ENCODE measurements at regions not wholly inside any gene's neighbourhood (a gene's known extent, or its start where the extent isn't known, plus 50 kb on each side); places are given as distances from the start of the nearest gene placed in this dataset.
A peak's percentile ranks its signal among the peaks of the same experiment; 100 is the strongest.

DNA sequence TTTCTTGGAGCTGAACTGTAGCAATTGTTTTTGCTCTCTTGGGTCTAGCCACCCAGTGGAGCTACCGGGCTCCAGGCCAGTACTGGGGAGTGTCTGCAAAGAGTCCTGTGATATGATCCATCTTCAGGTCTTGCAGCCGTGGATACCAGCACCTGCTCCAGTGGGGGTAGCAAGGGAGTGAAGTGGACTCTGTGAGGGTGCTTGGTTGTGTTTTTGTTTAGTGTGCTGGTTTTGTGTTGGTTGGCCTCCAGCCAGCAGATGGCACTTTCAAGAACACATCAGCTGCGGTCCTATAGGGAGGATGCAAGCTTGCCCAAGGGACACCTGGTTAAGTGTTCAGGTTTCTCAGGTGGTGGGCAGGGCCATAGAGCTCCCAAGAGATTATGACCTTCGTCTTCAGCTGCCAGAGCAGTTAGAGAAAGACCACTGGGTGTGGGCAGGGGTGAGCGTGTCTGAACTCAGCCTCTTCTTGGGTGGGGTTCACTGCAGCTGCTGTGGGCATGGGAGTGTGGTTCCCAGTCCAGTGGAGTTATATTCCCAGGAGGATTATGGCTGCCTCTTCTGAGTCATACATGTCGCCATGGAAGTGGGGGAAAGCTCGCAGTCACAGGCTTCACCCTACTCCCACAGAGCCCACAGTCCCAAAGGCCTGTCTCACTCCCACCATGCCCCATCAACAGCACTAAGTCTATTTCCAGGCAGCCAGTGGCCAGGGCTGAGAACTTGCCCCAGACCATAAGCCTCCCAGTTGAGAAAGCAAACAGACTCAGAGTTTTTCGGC lies 811.6 kb downstream of the GLUD2 start:
- DNase-seq (ENCODE audit: low read depth) (no peak), FAIRE-seq (peak; percentile 7)
- H3K27me3 ChIP-seq (ENCODE audit: control insufficient read depth, insufficient read depth, low read length), result no peaks in the 10 kb centered on the region
- no peak overlapping the region for H3K4me3 ChIP-seq (ENCODE audit: low read depth, low read length)
- no peaks in the 10 kb centered on the region for H3K36me3 ChIP-seq (ENCODE audit: control insufficient read depth, insufficient read depth, low read length)
- TF ChIP-seq, protein P1, sequence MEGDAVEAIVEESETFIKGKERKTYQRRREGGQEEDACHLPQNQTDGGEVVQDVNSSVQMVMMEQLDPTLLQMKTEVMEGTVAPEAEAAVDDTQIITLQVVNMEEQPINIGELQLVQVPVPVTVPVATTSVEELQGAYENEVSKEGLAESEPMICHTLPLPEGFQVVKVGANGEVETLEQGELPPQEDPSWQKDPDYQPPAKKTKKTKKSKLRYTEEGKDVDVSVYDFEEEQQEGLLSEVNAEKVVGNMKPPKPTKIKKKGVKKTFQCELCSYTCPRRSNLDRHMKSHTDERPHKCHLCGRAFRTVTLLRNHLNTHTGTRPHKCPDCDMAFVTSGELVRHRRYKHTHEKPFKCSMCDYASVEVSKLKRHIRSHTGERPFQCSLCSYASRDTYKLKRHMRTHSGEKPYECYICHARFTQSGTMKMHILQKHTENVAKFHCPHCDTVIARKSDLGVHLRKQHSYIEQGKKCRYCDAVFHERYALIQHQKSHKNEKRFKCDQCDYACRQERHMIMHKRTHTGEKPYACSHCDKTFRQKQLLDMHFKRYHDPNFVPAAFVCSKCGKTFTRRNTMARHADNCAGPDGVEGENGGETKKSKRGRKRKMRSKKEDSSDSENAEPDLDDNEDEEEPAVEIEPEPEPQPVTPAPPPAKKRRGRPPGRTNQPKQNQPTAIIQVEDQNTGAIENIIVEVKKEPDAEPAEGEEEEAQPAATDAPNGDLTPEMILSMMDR (IDR thresholded peaks at IDR 0.05; ENCODE audit: insufficient read depth, low read length, severe bottlenecking), result no peak

DNA sequence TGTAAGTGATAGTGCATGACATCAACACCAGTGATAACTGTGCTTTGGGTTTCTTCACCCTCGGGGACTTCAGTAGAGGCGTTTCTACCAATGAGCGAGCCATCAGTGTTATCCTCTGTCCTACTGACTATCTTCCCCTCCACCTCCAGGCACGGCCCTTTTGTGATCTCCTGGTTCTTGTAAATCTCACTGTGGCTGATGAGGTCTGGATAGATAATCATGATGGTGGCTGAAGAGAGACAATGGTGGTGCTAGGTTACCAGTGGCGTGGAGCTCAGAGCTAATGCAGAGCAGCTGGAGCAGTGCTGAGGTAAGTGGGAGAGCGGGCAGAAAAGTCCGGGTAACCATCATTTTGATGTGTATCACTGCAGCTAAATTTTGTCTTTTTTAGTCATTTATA lies 816.6 kb downstream of the GLUD2 start:
- no peak for DNase-seq (ENCODE audit: low read depth)
- H3K4me3 ChIP-seq (ENCODE audit: low read depth, low read length), result no peak overlapping the region
- FAIRE-seq, result no peak
- no peaks in the 10 kb centered on the region for H3K36me3 ChIP-seq (ENCODE audit: control insufficient read depth, insufficient read depth, low read length)
- TF ChIP-seq, protein P1 (IDR thresholded peaks at IDR 0.05; ENCODE audit: insufficient read depth, low read length, severe bottlenecking), result no peak
- no peaks in the 10 kb centered on the region for H3K27me3 ChIP-seq (ENCODE audit: control insufficient read depth, insufficient read depth, low read length)

DNA sequence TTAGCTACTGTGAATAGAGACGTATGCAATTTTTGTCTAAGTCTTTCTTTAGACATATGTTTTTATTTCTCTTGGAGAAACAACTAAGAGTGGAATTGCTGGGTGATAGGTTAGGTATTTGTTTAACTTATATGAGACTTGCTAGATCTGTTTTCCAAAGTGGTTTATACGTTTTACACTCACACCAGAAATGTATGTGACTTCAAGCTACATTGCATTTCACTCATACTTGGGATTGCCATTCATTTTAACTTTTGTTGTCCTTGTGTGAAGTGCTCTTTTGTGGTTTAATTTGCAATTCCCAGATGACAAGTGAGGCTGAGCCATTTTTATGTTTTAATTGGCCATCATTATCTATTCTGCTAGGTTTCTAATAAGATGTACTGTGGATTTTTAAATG lies 817.2 kb downstream of the GLUD2 start:
- FAIRE-seq (no peak), DNase-seq (ENCODE audit: low read depth) (no peak)
- H3K36me3 ChIP-seq (ENCODE audit: control insufficient read depth, insufficient read depth, low read length), result no peaks in the 10 kb centered on the region
- TF ChIP-seq, protein P1 (IDR thresholded peaks at IDR 0.05; ENCODE audit: insufficient read depth, low read length, severe bottlenecking), result no peak
- no peak overlapping the region for H3K4me3 ChIP-seq (ENCODE audit: low read depth, low read length)
- no peaks in the 10 kb centered on the region for H3K27me3 ChIP-seq (ENCODE audit: control insufficient read depth, insufficient read depth, low read length)

DNA sequence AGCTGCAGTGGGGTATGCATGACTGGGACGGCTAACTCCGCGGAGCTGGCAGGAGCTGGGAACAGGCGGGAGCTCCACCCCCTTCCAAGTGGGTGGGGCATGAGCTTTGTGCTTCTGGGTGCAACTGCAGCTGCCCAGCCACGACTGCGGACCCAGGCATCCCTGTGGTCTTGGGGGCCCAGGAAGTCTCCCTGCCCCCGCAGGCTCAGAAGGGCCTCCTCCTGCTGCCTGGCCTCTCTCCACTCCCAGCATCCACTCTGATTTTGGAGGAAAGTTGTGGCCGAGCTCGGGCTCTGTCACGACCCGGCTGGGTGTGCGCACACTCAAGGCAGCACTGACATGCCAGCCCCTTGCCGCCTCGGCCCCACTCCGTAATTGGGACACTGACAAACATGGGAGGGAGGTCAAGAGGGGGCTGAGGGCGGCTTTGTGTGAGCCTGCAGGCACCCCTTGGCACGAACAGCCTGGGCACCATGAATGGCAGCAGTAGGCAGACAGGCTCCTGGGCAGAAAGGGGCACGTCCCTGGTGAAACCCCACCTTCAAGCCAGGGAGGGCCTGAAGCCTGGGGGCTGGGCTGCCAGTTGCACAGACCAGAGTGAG lies 822.6 kb downstream of the GLUD2 start:
- DNase-seq (ENCODE audit: low read depth) (no peak), FAIRE-seq (no peak)
- TF ChIP-seq, protein P1 (IDR thresholded peaks at IDR 0.05; ENCODE audit: insufficient read depth, low read length, severe bottlenecking), result no peak

DNA sequence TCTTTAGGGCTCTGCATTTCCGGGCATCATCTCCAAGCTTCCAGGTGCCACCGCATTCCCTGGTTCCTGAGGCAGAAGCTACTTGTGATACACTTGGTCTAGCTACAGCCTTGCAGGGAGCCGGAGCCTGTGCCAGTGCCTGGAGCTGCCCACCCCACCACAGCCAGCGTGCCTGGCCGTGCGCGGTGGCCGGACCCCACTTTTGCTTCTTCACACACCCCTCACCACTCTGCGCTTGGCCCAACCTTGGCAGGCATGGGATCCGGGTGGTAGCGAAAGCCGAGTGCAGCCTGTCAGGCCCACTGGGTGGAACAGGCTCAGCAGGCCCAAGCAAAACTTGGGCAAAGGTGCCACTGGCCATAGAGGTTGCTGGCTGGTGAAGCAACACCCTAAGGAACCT lies 823.7 kb downstream of the GLUD2 start:
- Histone ChIP-seq H3K27me3 (ENCODE audit: control insufficient read depth, insufficient read depth, low read length) (no peaks in the 10 kb centered on the region), H3K4me3 (ENCODE audit: low read depth, low read length) (no peak overlapping the region), H3K36me3 (ENCODE audit: control insufficient read depth, insufficient read depth, low read length) (no peaks in the 10 kb centered on the region)
- TF ChIP-seq, protein P1 (IDR thresholded peaks at IDR 0.05; ENCODE audit: insufficient read depth, low read length, severe bottlenecking), result no peak
- no peak for DNase-seq (ENCODE audit: low read depth)
- no peak for FAIRE-seq

More for the DNA sequence above, 822.6 kb downstream of the GLUD2 start:
- Histone ChIP-seq H3K36me3 (ENCODE audit: control insufficient read depth, insufficient read depth, low read length) (no peaks in the 10 kb centered on the region), H3K4me3 (ENCODE audit: low read depth, low read length) (no peak overlapping the region), H3K27me3 (ENCODE audit: control insufficient read depth, insufficient read depth, low read length) (no peaks in the 10 kb centered on the region)
